ENCODE measurements at regions not wholly inside any gene's neighbourhood (a gene's known extent, or its start where the extent isn't known, plus 50 kb on each side); places are given as distances from the start of the nearest gene placed in this dataset.

- no peaks in the 10 kb centered on the region for H3K36me3 ChIP-seq
- no peaks in the 10 kb centered on the region for H3K27me3 ChIP-seq
- no peak for DNase-seq (ENCODE audit: low read depth in 1 of 2, low spot score in 1 of 2)
- H3K27ac ChIP-seq, result no peak overlapping the region
- H3K4me1 ChIP-seq (ENCODE audit: low read depth), result no peaks in the 10 kb centered on the region
- no peak overlapping the region for H3K4me3 ChIP-seq
- H3K9me3 ChIP-seq (ENCODE audit: low read depth), result no peaks in the 10 kb centered on the region
- TF ChIP-seq, protein P1, sequence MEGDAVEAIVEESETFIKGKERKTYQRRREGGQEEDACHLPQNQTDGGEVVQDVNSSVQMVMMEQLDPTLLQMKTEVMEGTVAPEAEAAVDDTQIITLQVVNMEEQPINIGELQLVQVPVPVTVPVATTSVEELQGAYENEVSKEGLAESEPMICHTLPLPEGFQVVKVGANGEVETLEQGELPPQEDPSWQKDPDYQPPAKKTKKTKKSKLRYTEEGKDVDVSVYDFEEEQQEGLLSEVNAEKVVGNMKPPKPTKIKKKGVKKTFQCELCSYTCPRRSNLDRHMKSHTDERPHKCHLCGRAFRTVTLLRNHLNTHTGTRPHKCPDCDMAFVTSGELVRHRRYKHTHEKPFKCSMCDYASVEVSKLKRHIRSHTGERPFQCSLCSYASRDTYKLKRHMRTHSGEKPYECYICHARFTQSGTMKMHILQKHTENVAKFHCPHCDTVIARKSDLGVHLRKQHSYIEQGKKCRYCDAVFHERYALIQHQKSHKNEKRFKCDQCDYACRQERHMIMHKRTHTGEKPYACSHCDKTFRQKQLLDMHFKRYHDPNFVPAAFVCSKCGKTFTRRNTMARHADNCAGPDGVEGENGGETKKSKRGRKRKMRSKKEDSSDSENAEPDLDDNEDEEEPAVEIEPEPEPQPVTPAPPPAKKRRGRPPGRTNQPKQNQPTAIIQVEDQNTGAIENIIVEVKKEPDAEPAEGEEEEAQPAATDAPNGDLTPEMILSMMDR (IDR thresholded peaks at IDR 0.05; ENCODE audit: low read depth, low read length), result no peak
Measured at GRCh38 chr2:56647997-56648396, 464.2 kb downstream of the CCDC85A start.

- Histone ChIP-seq H3K36me3 (no peaks in the 10 kb centered on the region), H3K27ac (no peak overlapping the region), H3K9me3 (ENCODE audit: low read depth) (no peaks in the 10 kb centered on the region), H3K4me3 (no peak overlapping the region), H3K4me1 (ENCODE audit: low read depth) (no peaks in the 10 kb centered on the region), H3K27me3 (no peaks in the 10 kb centered on the region)
- TF ChIP-seq, protein P1 (IDR thresholded peaks at IDR 0.05; ENCODE audit: low read depth, low read length), result no peak
- DNase-seq (ENCODE audit: low read depth in 1 of 2, low spot score in 1 of 2), result no peak
Measured at GRCh38 chr2:56648802-56649201, 465.0 kb downstream of the CCDC85A start.

GRCh38 chr2:56654936-56655335 lies 471.1 kb downstream of the CCDC85A start:
- Histone ChIP-seq H3K4me1 (ENCODE audit: low read depth) (no peaks in the 10 kb centered on the region), H3K4me3 (no peak overlapping the region), H3K27me3 (no peaks in the 10 kb centered on the region), H3K36me3 (no peaks in the 10 kb centered on the region), H3K9me3 (ENCODE audit: low read depth) (no peaks in the 10 kb centered on the region), H3K27ac (no peak overlapping the region)
- TF ChIP-seq, protein P1 (IDR thresholded peaks at IDR 0.05; ENCODE audit: low read depth, low read length), result no peak
- no peak for DNase-seq (ENCODE audit: low read depth in 1 of 2, low spot score in 1 of 2)

GRCh38 chr2:56656826-56657225 lies 473.0 kb downstream of the CCDC85A start:
- Histone ChIP-seq H3K4me1 (ENCODE audit: low read depth) (no peaks in the 10 kb centered on the region), H3K4me3 (no peak overlapping the region), H3K27ac (no peak overlapping the region), H3K36me3 (no peaks in the 10 kb centered on the region), H3K27me3 (no peaks in the 10 kb centered on the region), H3K9me3 (ENCODE audit: low read depth) (no peaks in the 10 kb centered on the region)
- DNase-seq (ENCODE audit: low read depth in 1 of 2, low spot score in 1 of 2), result no peak
- TF ChIP-seq, protein P1 (IDR thresholded peaks at IDR 0.05; ENCODE audit: low read depth, low read length), result no peak

- TF ChIP-seq, protein P1 (IDR thresholded peaks at IDR 0.05; ENCODE audit: low read depth, low read length), result no peak
- Histone ChIP-seq H3K36me3 (no peaks in the 10 kb centered on the region), H3K9me3 (ENCODE audit: low read depth) (no peaks in the 10 kb centered on the region), H3K4me1 (ENCODE audit: low read depth) (no peaks in the 10 kb centered on the region), H3K4me3 (no peak overlapping the region), H3K27ac (no peak overlapping the region), H3K27me3 (no peaks in the 10 kb centered on the region)
- no peak for DNase-seq (ENCODE audit: low read depth in 1 of 2, low spot score in 1 of 2)
Measured at GRCh38 chr2:56666777-56667176, 483.0 kb downstream of the CCDC85A start.

Data from cardiac muscle cell (in vitro differentiated cells and primary cell).